GM12878 (cell line): ENCODE measurements at regions not wholly inside any gene's neighbourhood (a gene's known extent, or its start where the extent isn't known, plus 50 kb on each side); places are given as distances from the start of the nearest gene placed in this dataset.

Experiments
- ATAC-seq: fragments of 200-7000 bp; cut with Tn5 transposase; 3 replicates; pipeline ENCODE4 v1.9.1; 2020; ENCODE audit warnings: mild to moderate bottlenecking, moderate library complexity
- BruUV-seq: library from RNA; stranded (reverse); fragments of 400-500 nt; replicated peaks from 2 replicates; lab custom pipeline; 2021; lab: Mats Ljungman, UMichigan
- CTCF ChIA-PET: fragments of 300-600 bp; sonication (Branson Sonifier 250); formaldehyde crosslinking; extraction: SDS; loops from one replicate; lab custom pipeline; 2021; ENCODE audit warnings: inconsistent platforms; lab: Yijun Ruan, JAX
- POLR2A ChIA-PET: fragments of 350-600 bp; formaldehyde crosslinking; extraction: SDS; loops from one replicate; lab custom pipeline; 2021; ENCODE audit warnings: inconsistent platforms; lab: Charles Lee
- RAD21 ChIA-PET: fragments of 300-600 bp; sonication (Branson Sonifier 250); formaldehyde crosslinking; loops from one replicate; lab custom pipeline; 2023; ENCODE audit warnings: antibody characterized with exemption; ENCODE audit not compliant: unreplicated experiment; lab: Charles Lee
- SMC1A ChIA-PET: fragments of 300-600 bp; sonication (Branson Sonifier 250); formaldehyde crosslinking; loops from one replicate; lab custom pipeline; 2023; ENCODE audit not compliant: unreplicated experiment, uncharacterized antibody; lab: Charles Lee
- DNase-seq: peaks from one replicate; pipeline ENCODE4 v3.0.0-alpha.2; 2011; ENCODE audit warnings: low read depth, low spot score
- FAIRE-seq: peaks from 3 replicates; lab custom pipeline; 2011; peaks lifted over from hg19 to GRCh38; lab: Jason Lieb, UNC
- H2AFZ ChIP-seq: 2 replicates; pipeline ENCODE4 v1.6.0; 2011; ENCODE audit warnings: low read depth, low read length, control low read depth; ENCODE audit not compliant: control insufficient read depth
- H3K27ac ChIP-seq: 2 replicates; pipeline ENCODE4 v1.5.1; 2011; ENCODE audit warnings: control low read depth; ENCODE audit not compliant: control insufficient read depth, insufficient read depth
- H3K27me3 ChIP-seq, 2 experiments: replicated peaks in 1 of 2; 2 replicates each; pipeline versions ENCODE4 v1.6.0 to v1.6.1; 2011; ENCODE audit warnings: low read length in 1 of 2; ENCODE audit not compliant: control insufficient read depth in 2 of 2, insufficient read depth in 2 of 2
- H3K36me3 ChIP-seq, 2 experiments: 2 replicates each; pipeline ENCODE4 v1.5.1; 2011; ENCODE audit warnings: low read length in 1 of 2; ENCODE audit not compliant: control insufficient read depth in 2 of 2, insufficient read depth in 2 of 2
- H3K4me1 ChIP-seq: 2 replicates; pipeline ENCODE4 v1.6.1; 2011; ENCODE audit warnings: mild to moderate bottlenecking, low read length, moderate library complexity, mixed read lengths; ENCODE audit not compliant: control insufficient read depth, insufficient read depth
- H3K4me2 ChIP-seq: 2 replicates; pipeline ENCODE4 v1.6.0; 2011; ENCODE audit warnings: control low read depth; ENCODE audit not compliant: control insufficient read depth, insufficient read depth
- H3K4me3 ChIP-seq: fragments of 200-600 bp; sonication (generic); 2 replicates; pipeline ENCODE4 v1.5.1; 2016
- H3K79me2 ChIP-seq: 2 replicates; pipeline ENCODE4 v1.6.0; 2011; ENCODE audit warnings: low read length; ENCODE audit not compliant: control insufficient read depth, insufficient read depth
- H3K9ac ChIP-seq: 2 replicates; pipeline ENCODE4 v1.8.0; 2011; ENCODE audit warnings: low read length, control low read depth, mixed read lengths; ENCODE audit not compliant: control insufficient read depth, insufficient read depth
- H3K9me3 ChIP-seq: replicated peaks from 3 replicates; pipeline ENCODE4 v1.5.1; 2011; ENCODE audit warnings: mild to moderate bottlenecking, low read length; ENCODE audit not compliant: control insufficient read depth, insufficient read depth
- H4K20me1 ChIP-seq: 2 replicates; pipeline ENCODE4 v1.6.0; 2011; ENCODE audit not compliant: control insufficient read depth, insufficient read depth
- BMI1 ChIP-seq: fragments of 450-650 bp; IDR thresholded peaks from 2 replicates; pipeline ENCODE4 v1.6.1; 2016; ENCODE audit warnings: mild to moderate bottlenecking, moderate library complexity, borderline replicate concordance
- CHD1 ChIP-seq: IDR thresholded peaks from 2 replicates; pipeline ENCODE4 v1.6.1; 2012; ENCODE audit warnings: low read depth, low read length, improper control_type of control experiment
- CHD4 ChIP-seq: fragments of 200-600 bp; sonication (generic); IDR thresholded peaks from 2 replicates; pipeline ENCODE4 v1.6.1; 2016; ENCODE audit warnings: mild to moderate bottlenecking
- FOXM1 ChIP-seq: IDR thresholded peaks from 2 replicates; pipeline ENCODE4 v1.6.1; 2012; ENCODE audit warnings: low read depth, mild to moderate bottlenecking, inconsistent platforms, low read length, moderate library complexity
- HCFC1 ChIP-seq: fragments of 150-350 bp; IDR thresholded peaks from 2 replicates; pipeline ENCODE4 v1.6.1; 2014; ENCODE audit warnings: low read length
- HDGF ChIP-seq: fragments of 450-650 bp; IDR thresholded peaks from 2 replicates; pipeline ENCODE4 v1.6.1; 2016; ENCODE audit warnings: antibody characterized with exemption
- LARP7 ChIP-seq: fragments of 450-650 bp; IDR thresholded peaks from 2 replicates; pipeline ENCODE4 v1.6.1; 2017; ENCODE audit warnings: mild to moderate bottlenecking
- MAX ChIP-seq: IDR thresholded peaks from 2 replicates; pipeline ENCODE4 v1.6.1; 2012; ENCODE audit warnings: low read depth, low read length, improper control_type of control experiment
- MXI1 ChIP-seq: fragments of 150-350 bp; IDR thresholded peaks from 2 replicates; pipeline ENCODE4 v1.6.1; 2011; ENCODE audit warnings: low read depth, mild to moderate bottlenecking, inconsistent platforms, low read length, improper control_type of control experiment
- NFIC ChIP-seq: IDR thresholded peaks from 2 replicates; pipeline ENCODE4 v1.6.1; 2012; ENCODE audit warnings: low read depth, mild to moderate bottlenecking, inconsistent platforms, low read length, moderate library complexity
- PAX5 ChIP-seq: IDR thresholded peaks from 2 replicates; pipeline ENCODE4 v1.6.1; 2011; ENCODE audit warnings: low read depth, low read length, borderline replicate concordance
- SMAD1 ChIP-seq: fragments of 450-650 bp; IDR thresholded peaks from 2 replicates; pipeline ENCODE4 v1.6.1; 2018; ENCODE audit warnings: mild to moderate bottlenecking, low read depth; ENCODE audit not compliant: partially characterized antibody
- ZNF217 ChIP-seq: fragments of 450-650 bp; IDR thresholded peaks from 2 replicates; pipeline ENCODE4 v1.6.1; 2017; ENCODE audit warnings: antibody characterized with exemption, mild to moderate bottlenecking
- WGBS: methylation state at CpG from one replicate; pipeline ENCODE4 v1.1.6; 2016; ENCODE audit warnings: low lambda C conversion rate; ENCODE audit not compliant: insufficient replicate concordance, insufficient coverage; ENCODE audit errors: missing lambda C conversion rate; 5-methylcytosine and 5-hydroxymethylcytosine counted together
- in situ Hi-C: fragments of 300-500 bp; cut with MboI; formaldehyde crosslinking; loops from 9 replicates; pipeline ENCODE4 v1.14.3; 2018; ENCODE audit warnings: mixed read lengths
- intact Hi-C: fragments of 100-400 bp; cut with micrococcal nuclease; formaldehyde crosslinking; loops from one replicate; pipeline ENCODE4 v1.14.2; 2022; ENCODE audit not compliant: unreplicated experiment
- TF ChIP-seq, protein P1 (sequence below): fragments of 450-650 bp; conservative IDR thresholded peaks from 2 replicates; pipeline ENCODE4 v1.6.1; 2017; ENCODE audit warnings: mild to moderate bottlenecking, moderate library complexity

- in situ Hi-C loops (no loop called here), intact Hi-C loops (no loop called here)
- peaks cover 0 to 2% of the 10 kb centered on the region in 2 experiments; a peak in 2 of 4 replicates for H3K27me3 ChIP-seq
- no peak overlapping the region for H3K4me3 ChIP-seq
- H2AFZ ChIP-seq, result no peak overlapping the region
- H3K79me2 ChIP-seq, result no peaks in the 10 kb centered on the region
- no peak overlapping the region for H3K9ac ChIP-seq
- WGBS, result 61% methylated on average over 7 of the region's 7 CpGs
- no peak for FAIRE-seq
- ChIA-PET POLR2A (interaction anchor here (0.7 kb wide), 1 partner anchor 176 kb away, joined by 3 read pairs; no protein-coding TSS in a partner anchor), SMC1A (no interaction called here), CTCF (no interaction called here), RAD21 (no interaction called here)
- DNase-seq, result no peak
- H3K36me3 ChIP-seq, result no peaks in the 10 kb centered on the region
- no peak for ATAC-seq
- no TSS peak for BruUV-seq
- H4K20me1 ChIP-seq, result no peaks in the 10 kb centered on the region
- no peak for TF ChIP-seq SMAD1
- TF ChIP-seq LARP7, result no peak
- H3K9me3 ChIP-seq, result no peaks in the 10 kb centered on the region
- no peaks in the 10 kb centered on the region for H3K4me1 ChIP-seq
- H3K27ac ChIP-seq, result no peak overlapping the region
- no peak overlapping the region for H3K4me2 ChIP-seq
Observed at GRCh38 chr18:62449490-62450104, 73.2 kb upstream of the ZCCHC2 start.

GRCh38 chr18:62450175-62450545 lies 72.7 kb upstream of the ZCCHC2 start:
- CTCF ChIA-PET, result interaction anchor here (0.6 kb wide), 1 partner anchor 33 kb away, joined by 3 read pairs; no protein-coding TSS in a partner anchor
- Histone ChIP-seq H3K36me3 (no peaks in the 10 kb centered on the region), H3K4me3 (no peak overlapping the region), H3K79me2 (no peaks in the 10 kb centered on the region), H3K4me1 (no peaks in the 10 kb centered on the region), H2AFZ (no peak overlapping the region), H3K27ac (no peak overlapping the region), H3K9me3 (no peaks in the 10 kb centered on the region)
- ATAC-seq (no peak), FAIRE-seq (no peak)
- in situ Hi-C loops, result no loop called here
- no peak for TF ChIP-seq PAX5
- TF ChIP-seq HCFC1, result no peak
- TF ChIP-seq, protein P1, sequence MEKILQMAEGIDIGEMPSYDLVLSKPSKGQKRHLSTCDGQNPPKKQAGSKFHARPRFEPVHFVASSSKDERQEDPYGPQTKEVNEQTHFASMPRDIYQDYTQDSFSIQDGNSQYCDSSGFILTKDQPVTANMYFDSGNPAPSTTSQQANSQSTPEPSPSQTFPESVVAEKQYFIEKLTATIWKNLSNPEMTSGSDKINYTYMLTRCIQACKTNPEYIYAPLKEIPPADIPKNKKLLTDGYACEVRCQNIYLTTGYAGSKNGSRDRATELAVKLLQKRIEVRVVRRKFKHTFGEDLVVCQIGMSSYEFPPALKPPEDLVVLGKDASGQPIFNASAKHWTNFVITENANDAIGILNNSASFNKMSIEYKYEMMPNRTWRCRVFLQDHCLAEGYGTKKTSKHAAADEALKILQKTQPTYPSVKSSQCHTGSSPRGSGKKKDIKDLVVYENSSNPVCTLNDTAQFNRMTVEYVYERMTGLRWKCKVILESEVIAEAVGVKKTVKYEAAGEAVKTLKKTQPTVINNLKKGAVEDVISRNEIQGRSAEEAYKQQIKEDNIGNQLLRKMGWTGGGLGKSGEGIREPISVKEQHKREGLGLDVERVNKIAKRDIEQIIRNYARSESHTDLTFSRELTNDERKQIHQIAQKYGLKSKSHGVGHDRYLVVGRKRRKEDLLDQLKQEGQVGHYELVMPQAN, result no peak
- TF ChIP-seq CHD1, result no peak
- TF ChIP-seq MXI1, result no peak
- TF ChIP-seq CHD4, result no peak
- no peak for TF ChIP-seq HDGF
- no peak for TF ChIP-seq ZNF217
- no peak for TF ChIP-seq NFIC
- TF ChIP-seq FOXM1, result no peak
- no peak for TF ChIP-seq BMI1
- no peak for TF ChIP-seq MAX
- TF ChIP-seq, all 136 proteins: peak for 0
- ChIA-PET SMC1A (no interaction called here), POLR2A (no interaction called here), RAD21 (no interaction called here)
- no peaks in the 10 kb centered on the region for H4K20me1 ChIP-seq
- DNase-seq, result no peak
- intact Hi-C loops, result no loop called here
- WGBS, result 63% methylated on average over 5 of the region's 5 CpGs
- H3K9ac ChIP-seq, result no peak overlapping the region
- H3K4me2 ChIP-seq, result no peak overlapping the region
- H3K27me3 ChIP-seq, result peaks cover 0 to 2% of the 10 kb centered on the region in 2 experiments; a peak in 2 of 4 replicates
- no TSS peak for BruUV-seq
